ENCODE measurements at regions not wholly inside any gene's neighbourhood (a gene's known extent, or its start where the extent isn't known, plus 50 kb on each side); places are given as distances from the start of the nearest gene placed in this dataset.

DNA sequence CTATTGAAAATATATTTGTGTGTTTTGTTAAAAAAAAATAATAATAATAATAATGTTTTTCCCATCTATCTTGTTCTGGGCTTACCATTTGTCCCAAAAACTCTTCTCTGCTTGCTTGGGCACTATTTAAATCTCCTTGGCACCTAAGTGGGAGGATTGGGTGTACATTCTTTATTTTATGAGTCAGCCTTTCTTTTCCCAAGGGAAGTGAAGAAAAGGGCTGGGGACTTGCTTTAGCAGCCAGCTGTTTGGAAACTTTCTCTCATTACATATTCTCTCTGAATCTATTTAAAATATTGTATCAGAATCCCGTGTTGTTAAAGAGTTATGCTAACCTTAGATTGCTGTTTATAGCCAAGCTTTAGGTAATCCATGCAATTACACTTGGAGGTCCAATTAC is 2332.4 kb downstream of the ARAP2 start:
- TF ChIP-seq, protein P1, sequence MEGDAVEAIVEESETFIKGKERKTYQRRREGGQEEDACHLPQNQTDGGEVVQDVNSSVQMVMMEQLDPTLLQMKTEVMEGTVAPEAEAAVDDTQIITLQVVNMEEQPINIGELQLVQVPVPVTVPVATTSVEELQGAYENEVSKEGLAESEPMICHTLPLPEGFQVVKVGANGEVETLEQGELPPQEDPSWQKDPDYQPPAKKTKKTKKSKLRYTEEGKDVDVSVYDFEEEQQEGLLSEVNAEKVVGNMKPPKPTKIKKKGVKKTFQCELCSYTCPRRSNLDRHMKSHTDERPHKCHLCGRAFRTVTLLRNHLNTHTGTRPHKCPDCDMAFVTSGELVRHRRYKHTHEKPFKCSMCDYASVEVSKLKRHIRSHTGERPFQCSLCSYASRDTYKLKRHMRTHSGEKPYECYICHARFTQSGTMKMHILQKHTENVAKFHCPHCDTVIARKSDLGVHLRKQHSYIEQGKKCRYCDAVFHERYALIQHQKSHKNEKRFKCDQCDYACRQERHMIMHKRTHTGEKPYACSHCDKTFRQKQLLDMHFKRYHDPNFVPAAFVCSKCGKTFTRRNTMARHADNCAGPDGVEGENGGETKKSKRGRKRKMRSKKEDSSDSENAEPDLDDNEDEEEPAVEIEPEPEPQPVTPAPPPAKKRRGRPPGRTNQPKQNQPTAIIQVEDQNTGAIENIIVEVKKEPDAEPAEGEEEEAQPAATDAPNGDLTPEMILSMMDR (IDR thresholded peaks at IDR 0.05) = no peak
- TF ChIP-seq POLR2A (IDR thresholded peaks at IDR 0.05) = no peak
